ENCODE measurements at regions not wholly inside any gene's neighbourhood (a gene's known extent, or its start where the extent isn't known, plus 50 kb on each side); places are given as distances from the start of the nearest gene placed in this dataset.
"Not testable (repeated sequence)": the region's sequence is repeated elsewhere in the genome, so short reads cannot be mapped to it uniquely, and the experiment has no call there.

- in situ Hi-C loops (cut with HindIII; ENCODE audit: low sequenced_read_pairs) = no loop called here
- no peak for TF ChIP-seq CTCF (IDR thresholded peaks at IDR 0.05; ENCODE audit: low read depth, low read length, missing control alignments)
- DNase-seq (ENCODE audit: low read depth) = no peak
- H3K4me3 ChIP-seq (ENCODE audit: low read depth, low read length) = no peak overlapping the region
Observed at GRCh38 chr9:24242576-24242975, 303.1 kb downstream of the IZUMO3 start.

GRCh38 chr9:24218656-24219055 is 327.0 kb downstream of the IZUMO3 start:
- TF ChIP-seq CTCF (IDR thresholded peaks at IDR 0.05; ENCODE audit: low read depth, low read length, missing control alignments) = no peak
- peak; percentile 49 for DNase-seq (ENCODE audit: low read depth)
- no peak overlapping the region for H3K4me3 ChIP-seq (ENCODE audit: low read depth, low read length)
- in situ Hi-C loops (cut with HindIII; ENCODE audit: low sequenced_read_pairs) = no loop called here

GRCh38 chr9:24210641-24211040 is 335.1 kb downstream of the IZUMO3 start:
- no peak overlapping the region for H3K4me3 ChIP-seq (ENCODE audit: low read depth, low read length)
- in situ Hi-C loops (cut with HindIII; ENCODE audit: low sequenced_read_pairs) = no loop called here
- DNase-seq (ENCODE audit: low read depth) = no peak
- no peak for TF ChIP-seq CTCF (IDR thresholded peaks at IDR 0.05; ENCODE audit: low read depth, low read length, missing control alignments)

- in situ Hi-C loops (cut with HindIII; ENCODE audit: low sequenced_read_pairs) = no loop called here
- no peak overlapping the region for H3K4me3 ChIP-seq (ENCODE audit: low read depth, low read length)
- no peak for TF ChIP-seq CTCF (IDR thresholded peaks at IDR 0.05; ENCODE audit: low read depth, low read length, missing control alignments)
- DNase-seq (ENCODE audit: low read depth) = no peak
Observed at GRCh38 chr9:24189986-24190385, 355.7 kb downstream of the IZUMO3 start.

- in situ Hi-C loops (cut with HindIII; ENCODE audit: low sequenced_read_pairs); H3K4me3 ChIP-seq (ENCODE audit: low read depth, low read length); DNase-seq (ENCODE audit: low read depth): not testable (repeated sequence)
Observed at GRCh38 chr9:24180572-24180971, 354.5 kb upstream of the ELAVL2 start.

- no peak for DNase-seq (ENCODE audit: low read depth)
- no peak for TF ChIP-seq CTCF (IDR thresholded peaks at IDR 0.05; ENCODE audit: low read depth, low read length, missing control alignments)
- in situ Hi-C loops (cut with HindIII; ENCODE audit: low sequenced_read_pairs) = no loop called here
- no peak overlapping the region for H3K4me3 ChIP-seq (ENCODE audit: low read depth, low read length)
Observed at GRCh38 chr9:24144796-24145195, 318.8 kb upstream of the ELAVL2 start.

GRCh38 chr9:24135072-24135471 is 309.0 kb upstream of the ELAVL2 start:
- in situ Hi-C loops (cut with HindIII; ENCODE audit: low sequenced_read_pairs); H3K4me3 ChIP-seq (ENCODE audit: low read depth, low read length); DNase-seq (ENCODE audit: low read depth): not testable (repeated sequence)

GRCh38 chr9:24132244-24132643 is 306.2 kb upstream of the ELAVL2 start:
- TF ChIP-seq CTCF (IDR thresholded peaks at IDR 0.05; ENCODE audit: low read depth, low read length, missing control alignments) = no peak
- no peak overlapping the region for H3K4me3 ChIP-seq (ENCODE audit: low read depth, low read length)
- in situ Hi-C loops (cut with HindIII; ENCODE audit: low sequenced_read_pairs) = no loop called here
- DNase-seq (ENCODE audit: low read depth) = no peak

Data from astrocyte of the cerebellum (primary cell).